NCI-H1048 (cell line): ENCODE measurements at regions not wholly inside any gene's neighbourhood (a gene's known extent, or its start where the extent isn't known, plus 50 kb on each side); places are given as distances from the start of the nearest gene placed in this dataset.
"Not testable (repeated sequence)": the region's sequence is repeated elsewhere in the genome, so short reads cannot be mapped to it uniquely, and the experiment has no call there.

Experiments
- DNase-seq: peaks from one replicate; lab custom pipeline; 2025; lab: John Stamatoyannopoulos, UW

DNA sequence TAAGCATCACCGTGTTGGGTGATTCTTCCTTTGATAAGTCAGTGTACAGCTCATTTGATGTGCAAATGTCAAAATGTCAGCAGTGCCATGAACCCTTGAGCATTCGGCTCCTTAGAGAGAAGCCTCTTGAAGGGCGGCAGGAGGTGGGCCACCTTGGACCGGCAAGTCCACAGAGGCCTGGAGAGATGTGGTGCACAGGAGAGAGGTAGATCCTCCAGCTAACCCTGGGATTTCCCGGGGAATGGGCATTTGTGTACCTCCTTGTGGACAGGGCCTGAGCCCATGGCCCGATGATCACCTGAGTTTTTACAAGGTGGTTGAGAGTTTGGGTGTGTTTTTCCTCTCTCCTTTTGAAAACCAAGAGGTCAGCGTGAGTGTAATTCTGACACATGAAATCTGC lies 133.2 kb upstream of the RCN1 start:
- no peak for DNase-seq

DNA sequence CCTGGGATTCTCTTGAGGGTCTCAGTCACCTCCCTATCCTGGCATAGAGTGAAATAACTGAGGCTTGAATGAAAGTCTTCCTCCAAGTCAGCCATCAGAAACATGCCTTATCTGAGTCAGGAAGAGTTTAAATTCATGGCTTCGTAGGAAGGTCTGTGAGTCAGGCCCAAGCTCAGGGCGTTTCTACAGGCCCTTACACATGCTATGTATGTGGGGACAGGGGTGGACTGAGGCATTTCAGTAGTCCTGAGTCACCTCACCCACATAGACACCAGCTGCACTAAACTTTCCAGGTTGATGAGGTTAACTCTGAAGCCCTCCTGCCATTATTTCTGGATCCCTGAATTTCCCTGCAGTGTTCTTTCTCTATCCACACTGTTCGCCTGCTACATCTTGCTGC lies 134.6 kb upstream of the RCN1 start:
- DNase-seq = no peak

DNA sequence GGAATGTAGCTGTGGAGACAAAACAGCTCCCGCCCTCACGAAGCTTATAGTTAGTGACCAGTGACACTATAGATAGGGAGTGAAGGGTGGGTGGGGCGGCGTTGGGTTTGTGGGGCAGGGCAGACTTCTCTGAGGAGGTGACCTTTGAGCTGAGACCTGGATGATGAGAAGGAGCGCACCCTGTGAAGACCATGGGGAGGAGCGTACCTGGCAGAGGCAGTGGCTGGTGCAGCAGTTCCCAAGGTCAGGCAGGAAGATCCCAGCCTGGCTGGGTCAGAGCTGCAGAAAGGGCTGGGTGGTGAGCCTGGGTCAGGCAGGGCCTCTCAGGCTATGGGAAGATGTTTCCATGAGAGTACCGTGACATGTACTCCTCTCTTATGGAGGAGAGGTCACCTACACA lies 135.0 kb upstream of the RCN1 start:
- no peak for DNase-seq

DNA sequence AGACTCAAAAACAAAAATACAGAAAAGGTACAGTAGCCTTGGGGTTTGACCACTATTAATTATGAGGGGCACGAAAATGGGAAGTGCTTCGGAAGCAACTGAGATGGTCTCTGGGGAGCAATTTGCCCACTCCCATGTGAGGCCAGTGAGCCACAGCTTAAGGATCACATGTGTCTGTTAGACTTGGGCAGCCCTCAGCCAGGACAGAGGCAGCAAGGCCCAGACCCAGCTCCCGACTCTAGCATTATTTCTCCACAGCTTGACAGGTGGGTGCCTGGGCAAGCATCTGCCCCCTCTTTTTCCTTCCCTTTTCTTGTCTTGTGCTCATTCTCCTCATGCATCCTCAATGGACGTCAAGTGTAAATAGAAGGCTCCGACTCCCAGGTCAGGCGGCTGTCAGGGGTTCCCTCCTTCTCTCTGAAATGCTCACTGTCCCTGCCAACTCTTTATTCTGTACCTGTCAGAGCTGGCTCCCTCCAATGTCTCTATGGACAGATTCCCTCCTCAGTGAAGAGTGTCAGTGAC lies 137.0 kb upstream of the RCN1 start:
- DNase-seq = no peak

DNA sequence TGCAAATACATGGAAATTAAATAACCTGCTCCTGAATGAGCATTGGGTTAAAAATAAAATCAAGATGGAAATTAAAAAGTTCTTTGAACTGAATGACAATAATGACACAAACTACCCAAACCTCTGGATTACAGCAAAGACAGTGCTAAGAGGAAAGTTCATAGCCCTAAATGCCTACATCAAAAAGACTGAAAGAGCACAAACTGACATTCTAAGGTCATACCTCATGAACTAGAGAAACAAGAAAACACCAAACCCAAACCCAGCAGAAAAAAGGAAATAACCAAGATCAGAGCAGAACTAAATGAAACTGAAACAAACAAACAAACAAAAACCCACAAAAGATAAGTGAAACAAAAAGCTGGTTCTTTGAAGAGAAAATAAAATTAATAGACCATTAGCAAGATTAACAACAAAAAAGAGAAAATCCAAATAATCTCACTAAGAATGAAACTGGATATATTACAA lies 138.6 kb upstream of the PAX6 start:
- not testable (repeated sequence) for DNase-seq

DNA sequence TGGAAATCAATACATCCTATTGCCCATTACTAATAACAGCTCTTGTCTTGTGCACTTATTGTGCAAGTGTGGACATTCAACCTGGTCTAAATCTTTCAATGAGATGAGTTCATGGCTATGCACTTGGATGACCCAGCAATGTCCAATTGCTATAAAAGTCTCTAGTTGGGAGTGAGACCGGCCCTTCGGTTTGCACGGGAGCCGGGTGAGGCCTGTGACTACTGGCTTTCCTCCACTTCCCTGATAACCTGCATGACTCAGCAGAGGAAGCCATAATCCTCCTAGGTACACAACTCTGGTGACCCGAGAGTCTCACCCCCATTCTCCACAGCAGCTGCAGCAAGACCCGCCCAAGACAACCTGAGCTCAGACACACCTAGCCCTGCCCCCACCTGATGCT lies 135.9 kb upstream of the PAX6 start:
- no peak for DNase-seq

DNA sequence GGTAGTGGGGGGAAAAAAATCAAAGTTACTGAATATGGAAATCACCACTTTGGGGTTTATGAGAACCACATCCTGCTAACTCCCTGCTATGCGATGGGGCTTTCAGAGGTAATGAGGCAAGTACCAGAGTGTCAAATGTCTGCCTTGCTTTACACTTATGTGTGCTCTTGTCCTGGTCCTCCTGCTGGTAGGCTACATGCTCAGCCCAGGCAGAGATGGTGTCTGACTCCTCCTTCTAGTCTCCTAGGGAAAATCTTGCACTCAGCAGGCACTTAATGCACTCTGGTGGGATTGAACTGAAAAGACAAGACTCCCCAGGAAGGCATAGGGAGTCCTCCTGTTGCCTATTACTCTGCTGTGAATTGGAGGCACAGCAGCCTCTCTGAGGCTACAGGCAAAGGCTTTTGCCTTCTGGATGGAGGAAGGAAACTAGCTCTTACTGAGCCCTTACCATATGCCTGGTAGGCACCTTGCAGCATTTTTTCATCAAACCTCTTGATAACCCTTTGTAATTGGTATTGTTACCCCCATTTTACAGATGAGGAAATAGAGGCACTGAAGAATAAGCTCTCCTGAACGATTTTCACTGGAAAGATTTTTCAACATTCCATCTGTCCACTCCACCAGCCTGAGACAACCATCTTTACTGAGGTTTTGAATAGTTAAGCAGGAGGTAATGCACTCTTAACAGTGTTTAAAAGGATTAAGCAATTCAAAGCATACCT lies 132.1 kb upstream of the PAX6 start:
- no peak for DNase-seq

DNA sequence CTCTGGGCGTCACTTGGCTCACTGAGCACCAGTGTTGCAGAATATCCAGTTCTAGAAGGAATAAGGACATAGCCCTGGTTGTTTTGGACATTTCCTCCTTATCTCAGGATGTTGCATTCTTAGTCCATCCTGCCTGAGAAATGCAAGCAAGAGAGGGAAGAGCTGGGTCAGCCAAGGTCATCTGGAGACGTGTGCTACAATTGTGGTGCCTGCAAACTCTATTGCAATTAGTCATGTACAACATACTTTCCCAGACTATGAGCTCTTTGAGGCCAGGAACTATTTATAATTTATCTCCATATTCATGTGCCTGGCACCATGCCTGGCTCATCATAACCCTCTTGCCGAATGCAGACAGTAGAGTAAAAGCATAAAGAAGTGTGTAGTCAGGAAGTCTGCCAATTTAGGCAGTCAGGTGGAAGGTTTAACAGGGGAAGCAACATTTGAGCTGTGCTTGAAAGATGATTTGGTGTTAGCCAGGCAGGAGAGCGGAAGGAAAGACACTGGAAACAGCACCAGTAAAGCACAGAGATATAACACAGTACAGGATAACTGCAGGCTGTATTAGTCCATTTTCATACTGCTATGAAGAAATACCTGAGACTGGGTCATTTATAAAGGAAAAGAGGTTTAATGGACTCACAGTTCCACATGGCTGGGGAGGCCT lies 129.4 kb upstream of the PAX6 start:
- no peak for DNase-seq

DNA sequence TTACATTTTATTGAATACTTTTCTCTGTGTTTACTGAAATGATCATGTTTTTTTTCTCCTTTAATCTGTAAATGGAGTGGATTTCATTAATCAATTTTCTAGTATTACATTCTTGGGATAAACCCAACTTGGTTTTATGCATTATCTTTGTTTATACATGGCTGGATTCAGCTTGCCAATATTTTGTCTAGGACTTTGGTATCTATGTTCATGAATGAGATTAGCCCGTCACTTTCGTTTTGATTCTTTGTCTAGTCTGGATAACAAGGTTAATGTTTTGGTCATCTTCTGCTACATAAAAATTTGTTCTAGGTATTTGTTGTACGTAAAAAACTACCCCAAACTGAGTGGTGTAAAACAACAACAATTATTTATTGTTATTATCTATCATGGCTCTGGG lies 127.9 kb upstream of the PAX6 start:
- no peak for DNase-seq

DNA sequence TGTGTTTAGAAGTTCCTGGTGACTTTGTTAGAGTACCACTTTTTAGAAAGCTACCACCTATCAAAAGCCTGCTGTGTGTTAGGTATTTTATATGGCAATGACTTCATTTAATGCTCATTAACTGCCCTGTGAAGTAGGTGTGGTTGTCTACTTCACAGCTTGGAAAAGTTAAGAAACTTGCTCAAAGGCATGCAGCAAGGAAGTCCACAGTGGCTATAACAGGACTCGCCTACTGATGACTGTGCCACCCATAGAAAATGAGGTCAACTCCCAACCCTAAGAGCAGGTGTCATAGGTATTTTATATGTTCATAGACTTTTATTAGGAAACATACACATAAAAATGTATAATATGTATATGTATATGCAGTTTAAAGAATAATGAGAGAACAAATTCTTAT lies 125.2 kb upstream of the PAX6 start:
- DNase-seq = no peak

DNA sequence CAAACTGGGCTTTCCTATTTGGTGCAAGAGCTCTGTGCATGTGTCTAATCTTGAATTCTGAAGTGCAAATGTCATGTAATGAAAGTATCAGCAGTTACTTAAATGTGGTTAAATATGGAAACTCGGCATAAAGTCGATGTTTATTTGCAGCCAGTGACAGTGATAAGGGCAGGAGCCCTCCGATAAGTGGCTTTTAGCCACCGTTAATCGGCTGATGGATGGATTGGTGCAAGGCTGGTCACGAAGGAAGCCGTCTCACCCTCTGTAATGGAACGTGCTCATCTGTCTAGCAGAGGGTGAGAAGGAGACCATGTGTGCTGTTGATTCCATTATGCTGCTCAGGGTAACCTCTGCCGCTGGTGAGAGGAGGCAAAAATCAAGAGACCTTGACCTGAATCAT lies 121.8 kb upstream of the PAX6 start:
- DNase-seq = no peak

DNA sequence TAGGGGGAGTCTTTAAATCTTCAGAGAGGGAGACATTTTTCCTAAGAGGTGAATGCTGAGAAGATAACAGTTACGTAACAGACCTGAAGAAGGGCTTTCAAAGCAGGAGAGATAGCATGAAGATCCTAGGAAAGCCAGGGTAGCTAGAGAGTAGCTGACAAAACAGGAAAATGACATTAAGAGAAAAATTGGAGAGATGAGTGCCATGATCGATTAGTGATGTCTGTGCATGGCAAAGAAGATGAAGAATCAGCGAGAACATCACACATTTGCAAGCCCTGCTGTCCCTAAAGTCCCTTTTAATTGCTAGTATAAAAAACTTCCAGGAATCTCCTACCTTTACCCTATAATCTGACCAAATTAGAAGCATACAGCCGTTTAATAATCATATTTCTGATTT lies 116.9 kb upstream of the PAX6 start:
- no peak for DNase-seq

DNA sequence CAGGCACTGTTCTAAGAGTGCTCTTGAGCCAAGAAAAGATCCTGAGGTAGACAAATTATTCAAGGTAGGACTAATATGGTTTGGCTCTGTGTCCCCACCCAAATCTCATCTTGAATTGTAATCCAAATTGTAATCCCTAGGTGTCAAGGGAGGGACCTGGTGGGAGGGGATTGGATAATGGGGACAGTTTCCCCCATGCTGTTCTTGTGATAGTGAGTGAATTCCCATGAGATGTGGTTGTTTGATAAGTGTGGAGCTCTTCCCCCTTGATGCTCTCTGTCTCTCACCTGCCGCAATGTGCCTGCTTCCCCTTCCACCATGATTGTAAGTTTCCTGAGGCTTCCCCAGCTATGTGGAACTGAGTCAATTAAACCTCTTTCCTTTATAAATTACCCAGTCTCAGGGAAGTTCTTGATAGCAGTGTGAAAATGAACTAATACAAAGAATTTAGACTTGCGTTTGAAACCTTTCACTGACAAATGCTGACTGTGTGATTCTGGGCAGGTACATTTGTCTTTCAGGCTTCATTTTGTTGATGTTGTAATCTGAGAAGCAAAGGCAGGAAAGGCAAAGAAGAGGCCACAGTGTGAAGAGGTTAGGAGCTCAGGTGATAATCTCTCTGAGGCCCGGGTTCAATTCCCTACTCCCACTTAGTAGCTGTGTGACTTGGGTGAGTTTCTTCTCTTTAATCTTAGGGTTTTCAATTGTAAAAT lies 115.8 kb upstream of the PAX6 start:
- DNase-seq = no peak

DNA sequence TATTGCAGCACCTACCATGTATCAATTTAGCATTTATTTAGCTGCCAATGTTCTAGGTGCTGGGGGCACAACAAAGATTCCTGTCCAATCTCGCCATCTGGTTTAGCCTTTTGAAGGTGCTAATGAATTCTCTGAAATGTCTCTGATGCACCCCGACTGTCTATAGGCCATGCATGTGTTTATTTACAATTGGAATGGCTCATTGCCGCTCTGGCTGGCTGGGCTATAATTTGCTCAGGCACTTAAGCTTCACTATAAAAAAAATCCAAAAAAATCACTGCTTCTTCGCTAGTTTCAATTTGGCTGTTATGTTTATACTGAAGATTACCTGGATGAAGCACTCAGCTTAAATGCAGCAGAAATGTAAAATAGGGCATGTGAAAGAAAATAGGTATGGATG lies 115.0 kb upstream of the PAX6 start:
- no peak for DNase-seq

DNA sequence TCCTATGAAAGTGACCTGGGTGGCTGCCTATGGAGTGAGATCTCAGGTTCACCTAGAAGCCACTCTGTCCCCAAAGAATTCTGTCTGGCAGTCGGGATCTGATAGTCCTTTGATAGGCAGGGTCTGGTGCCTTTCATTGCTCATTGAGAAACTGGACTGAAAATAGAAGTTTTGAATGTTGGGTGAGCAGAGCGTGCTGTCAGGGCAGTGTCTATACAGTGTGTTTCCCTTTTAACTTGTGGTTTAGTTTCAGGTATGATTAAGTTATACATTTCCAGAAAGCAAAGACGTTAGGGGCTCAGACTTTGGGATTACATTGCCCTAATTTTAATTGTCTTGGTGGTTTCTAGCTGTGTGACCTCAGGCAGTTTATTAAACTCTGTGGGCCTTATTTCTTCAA lies 111.3 kb upstream of the PAX6 start:
- DNase-seq = no peak

DNA sequence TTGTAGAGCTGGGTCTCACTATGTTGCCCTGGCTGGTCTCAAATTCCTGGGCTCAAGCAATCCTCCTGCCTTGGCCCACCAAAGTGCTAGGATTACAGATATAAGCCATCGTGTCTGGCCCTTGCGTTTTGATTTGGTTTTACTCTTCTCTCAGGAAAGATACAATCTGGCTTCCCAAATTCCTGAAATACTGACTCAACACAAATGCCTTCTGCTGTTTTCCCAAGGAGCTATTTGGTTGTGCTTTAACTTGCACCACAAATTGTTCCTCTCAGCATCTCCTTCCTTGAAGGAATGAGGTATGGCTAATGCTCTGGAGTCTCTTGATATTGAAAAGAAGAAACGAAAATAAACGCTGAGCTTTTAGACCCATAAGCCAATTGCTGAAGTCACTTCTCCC lies 110.0 kb upstream of the PAX6 start:
- DNase-seq = no peak

DNA sequence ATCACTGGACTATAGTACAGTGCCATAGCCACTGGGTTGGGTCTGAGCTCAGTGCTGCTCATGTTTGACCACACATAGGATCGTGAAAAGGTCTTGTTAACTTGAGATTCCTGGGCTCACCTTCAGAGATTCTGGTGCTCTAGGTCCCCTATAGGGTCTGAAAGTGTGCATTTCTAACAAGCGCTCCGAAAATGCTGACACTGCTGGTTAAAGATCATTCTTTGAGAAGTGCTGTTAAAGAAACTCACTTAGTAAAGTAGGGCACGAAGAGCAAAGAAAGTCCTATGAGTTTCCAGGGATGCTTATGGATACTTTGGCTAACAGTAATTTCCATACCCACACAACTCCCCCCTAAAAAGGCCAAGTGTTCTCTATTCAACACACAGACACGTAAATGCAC lies 108.1 kb upstream of the PAX6 start:
- no peak for DNase-seq

DNA sequence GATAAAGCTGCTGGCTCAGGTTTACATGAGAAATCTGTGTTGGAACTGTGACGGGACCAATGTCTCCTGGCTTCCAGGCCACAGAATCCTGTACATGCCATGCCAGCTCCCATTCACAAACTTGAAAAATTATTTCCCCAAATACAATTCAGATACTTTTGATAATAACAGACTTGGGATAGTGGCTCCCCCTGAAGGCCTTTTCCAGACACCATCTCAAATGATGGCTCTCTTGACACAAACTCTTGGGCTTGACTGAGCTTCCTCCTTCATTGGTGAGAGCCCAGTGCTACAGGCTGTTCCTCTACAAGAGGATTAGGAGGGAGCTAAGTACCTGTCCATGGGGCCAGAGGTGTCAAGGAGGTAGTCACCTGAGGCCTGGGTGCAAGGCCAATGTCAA lies 104.7 kb upstream of the PAX6 start:
- DNase-seq = no peak

DNA sequence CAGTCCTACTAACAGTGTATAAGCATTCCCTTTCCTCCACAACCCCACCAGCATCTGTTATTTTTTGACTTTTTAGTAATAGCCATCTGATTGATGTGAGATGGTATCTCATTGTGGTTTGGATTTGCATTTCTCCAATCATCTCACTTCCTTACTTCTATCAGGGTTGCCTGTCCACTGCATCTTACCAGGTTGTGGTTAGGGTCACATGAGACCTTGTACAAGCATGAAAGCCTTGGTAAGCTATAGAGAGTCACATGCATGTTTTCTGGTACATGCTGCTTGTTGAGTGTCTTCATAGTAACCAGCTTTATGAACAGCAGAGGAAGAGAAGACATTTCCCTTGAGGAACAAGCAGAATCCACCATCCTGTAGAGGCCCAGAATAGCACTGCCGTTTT lies 102.9 kb upstream of the PAX6 start:
- no peak for DNase-seq

DNA sequence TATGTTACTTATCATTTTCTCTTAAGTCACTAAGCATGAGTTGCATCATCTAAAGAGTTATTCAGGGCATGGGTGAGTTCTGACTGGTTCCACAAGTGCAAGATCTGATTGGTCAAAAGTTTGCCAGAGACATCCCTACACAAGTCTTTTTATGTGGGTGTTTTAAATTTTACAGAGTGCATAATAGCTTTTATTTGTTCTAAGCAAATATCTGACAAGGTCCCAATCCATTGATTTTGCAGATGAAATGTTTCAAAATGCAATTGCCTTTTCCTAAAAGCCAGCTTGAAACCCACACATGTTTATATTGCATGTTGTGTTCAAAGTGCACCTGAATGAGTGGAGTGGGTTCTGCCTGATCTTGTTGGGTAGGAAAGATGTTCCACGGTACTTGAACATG lies 101.7 kb upstream of the PAX6 start:
- no peak for DNase-seq

DNA sequence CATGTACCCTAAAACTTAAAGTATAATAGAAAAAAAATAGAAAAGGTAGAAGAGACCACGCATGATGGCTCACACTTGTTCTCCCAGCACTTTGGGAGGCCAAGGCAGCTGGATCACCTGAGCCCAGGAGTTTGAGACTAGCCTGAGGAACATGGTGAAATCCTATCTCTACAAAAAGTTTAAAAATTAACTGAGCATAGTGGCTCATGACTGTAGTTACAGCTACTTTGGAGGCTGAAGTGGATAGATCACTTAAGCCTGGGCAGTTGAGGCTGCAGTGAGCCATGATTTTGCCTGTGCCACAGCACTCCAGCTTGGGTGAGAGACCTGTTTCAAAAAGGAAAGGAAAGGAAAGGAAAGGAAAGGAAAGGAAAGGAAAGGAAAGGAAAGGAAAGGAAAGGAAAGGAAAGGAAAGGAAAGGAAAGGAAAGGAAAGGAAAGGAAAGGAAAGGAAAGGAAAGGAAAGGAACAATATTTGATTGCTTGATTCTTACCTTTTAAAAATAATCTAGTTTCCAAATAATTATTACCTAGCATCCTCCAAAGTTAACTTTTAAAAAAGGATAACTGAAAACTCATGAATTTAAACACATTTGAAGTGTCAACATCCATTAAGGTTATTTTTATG lies 99.9 kb upstream of the PAX6 start:
- DNase-seq = no peak

DNA sequence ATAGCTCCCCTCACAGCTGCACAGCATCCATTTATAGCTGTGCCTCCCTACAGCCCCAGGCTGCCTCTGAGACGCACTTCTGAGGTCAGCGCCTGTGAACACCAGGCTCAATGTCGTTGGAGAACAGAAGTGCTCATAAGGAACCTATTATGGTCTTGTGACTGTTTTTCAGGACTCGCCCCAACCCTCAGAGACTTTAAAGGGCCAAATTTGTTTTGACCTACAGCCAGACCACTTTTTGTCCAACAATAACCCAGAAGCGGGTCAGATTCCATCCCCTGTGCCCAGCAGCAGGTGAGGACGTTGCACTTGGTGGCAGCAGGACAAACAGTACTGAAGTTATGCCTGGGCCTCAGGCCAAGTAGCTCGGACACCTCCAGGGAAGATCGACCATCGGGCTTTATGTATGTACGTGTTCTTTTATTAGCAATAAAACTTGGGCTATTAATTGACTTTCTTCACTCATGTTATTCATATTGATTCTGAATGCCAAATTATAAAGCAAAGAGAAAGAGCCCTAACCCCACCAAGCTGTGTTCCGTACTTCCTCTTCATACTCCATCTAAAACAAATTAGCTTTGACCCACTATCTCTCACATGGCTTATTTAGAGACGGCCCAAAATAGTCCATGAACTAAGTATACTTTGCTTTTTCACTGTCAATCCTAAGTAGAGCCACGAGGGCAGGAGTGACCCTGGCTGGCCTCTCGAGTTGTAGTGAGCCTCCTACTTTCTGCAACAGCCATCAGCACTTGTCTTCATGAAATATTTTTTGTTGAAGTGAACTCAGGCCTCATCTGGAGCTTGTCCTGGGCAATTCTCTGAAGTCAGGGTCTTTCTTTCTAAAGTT lies 92.3 kb upstream of the PAX6 start:
- DNase-seq = no peak
